HG02970 (cell line): ENCODE measurements at regions not wholly inside any gene's neighbourhood (a gene's known extent, or its start where the extent isn't known, plus 50 kb on each side); places are given as distances from the start of the nearest gene placed in this dataset.

Experiments used
- ATAC-seq: cut with Tn5 transposase; IDR thresholded peaks from one replicate; pipeline ENCODE4 v1.9.1; 2021; ENCODE audit warnings: mild to moderate bottlenecking, moderate library complexity, moderate number of reproducible peaks; ENCODE audit not compliant: unreplicated experiment, low FRiP score

DNA sequence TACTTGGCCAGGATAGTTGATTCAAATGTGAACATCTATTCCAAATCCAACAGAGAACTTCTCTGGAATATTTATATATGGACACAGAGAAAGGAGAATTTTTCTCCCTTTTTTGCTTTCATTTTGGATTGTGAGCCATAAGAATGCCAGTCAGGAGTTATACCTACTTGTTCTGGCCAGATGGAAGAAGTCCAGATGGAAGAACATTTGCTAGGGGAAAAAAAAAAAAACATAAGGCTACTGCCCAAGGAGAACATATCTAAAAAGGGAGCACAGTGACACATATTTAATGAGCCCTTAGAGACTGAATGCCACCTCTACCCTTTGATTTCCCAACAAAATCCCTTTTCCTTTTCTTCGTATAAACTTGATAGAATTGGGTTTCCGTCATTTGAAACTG, 61.7 kb upstream of the PPP2R2B start:
- no peak for ATAC-seq

DNA sequence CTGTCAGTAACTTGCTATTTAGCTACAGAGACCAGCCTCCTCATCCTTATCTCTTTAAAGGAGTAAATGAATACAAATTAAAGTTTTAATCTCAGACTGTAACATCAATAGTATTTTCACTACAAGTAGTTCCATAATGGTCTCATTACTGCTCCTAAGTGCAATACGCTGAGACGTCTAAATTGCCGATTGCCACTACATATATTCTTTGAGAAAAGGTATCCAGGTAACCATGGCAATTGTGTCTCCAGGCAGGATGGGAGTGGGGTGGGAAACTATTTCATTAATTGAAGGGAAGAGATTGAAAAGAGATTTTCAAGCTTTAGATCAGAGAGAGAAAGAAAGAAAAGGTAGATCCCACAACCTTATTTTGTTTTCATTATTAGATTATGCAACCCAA, 65.5 kb upstream of the PPP2R2B start:
- ATAC-seq = no peak

DNA sequence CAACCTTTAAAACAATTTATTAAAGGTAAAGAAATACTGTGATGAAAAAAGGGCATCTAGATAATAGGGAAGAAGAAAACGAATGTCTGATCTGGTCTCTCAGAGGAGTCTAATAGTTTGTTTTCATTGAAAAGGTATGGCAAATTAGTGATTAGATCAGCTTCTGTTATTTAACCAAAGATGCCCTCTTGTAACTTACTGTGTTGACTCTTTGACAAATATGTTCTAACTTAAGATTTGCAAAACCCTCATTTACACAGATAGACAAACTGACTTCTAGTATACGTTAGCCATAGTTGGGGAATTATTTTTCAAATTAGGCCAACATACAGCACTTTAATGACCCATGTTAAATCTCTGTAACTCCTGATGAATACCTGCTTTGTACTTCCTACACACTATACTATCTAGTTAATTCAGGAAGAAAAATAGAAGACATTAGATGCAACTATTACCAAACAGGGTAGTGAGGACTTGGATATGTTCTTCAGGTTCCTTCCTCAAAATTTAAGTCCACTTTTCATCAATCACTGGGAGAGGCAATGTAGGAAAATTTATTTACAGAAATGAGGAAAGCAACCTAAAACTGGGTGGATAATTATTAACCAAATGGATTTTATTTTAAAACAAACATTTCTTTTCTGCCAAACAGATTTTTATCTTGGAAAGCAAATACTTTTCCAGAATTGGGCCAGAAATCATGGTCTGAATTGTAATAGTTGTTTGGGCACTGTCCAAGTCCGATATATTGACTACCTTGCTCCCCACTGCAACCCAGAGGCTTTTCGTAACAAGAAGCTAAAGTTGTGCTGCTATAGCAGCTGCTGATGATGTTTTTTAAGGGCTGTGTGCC, 66.4 kb upstream of the PPP2R2B start:
- no peak for ATAC-seq

DNA sequence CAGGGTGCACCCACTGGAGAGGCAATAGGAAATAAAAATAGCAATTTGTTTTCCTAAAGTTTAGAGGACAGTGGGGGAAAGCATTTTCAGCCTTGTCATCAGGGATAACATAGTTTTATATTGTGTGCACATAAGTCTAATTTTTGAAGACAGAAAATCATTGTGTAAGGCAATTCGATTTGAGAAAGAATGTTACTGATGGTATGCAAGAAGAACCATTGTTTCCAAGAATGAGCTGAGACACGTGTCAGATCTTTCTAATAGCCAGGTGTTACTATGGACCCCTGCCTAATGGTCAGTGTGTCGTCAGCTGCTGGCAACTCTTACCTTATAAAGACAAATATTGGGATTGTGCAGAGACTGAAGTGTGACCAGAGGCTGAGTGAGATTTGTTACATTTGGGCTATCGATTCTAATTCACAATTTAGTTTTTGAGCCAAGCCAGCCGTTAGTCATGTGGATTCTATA, 67.1 kb upstream of the PPP2R2B start:
- ATAC-seq = no peak

DNA sequence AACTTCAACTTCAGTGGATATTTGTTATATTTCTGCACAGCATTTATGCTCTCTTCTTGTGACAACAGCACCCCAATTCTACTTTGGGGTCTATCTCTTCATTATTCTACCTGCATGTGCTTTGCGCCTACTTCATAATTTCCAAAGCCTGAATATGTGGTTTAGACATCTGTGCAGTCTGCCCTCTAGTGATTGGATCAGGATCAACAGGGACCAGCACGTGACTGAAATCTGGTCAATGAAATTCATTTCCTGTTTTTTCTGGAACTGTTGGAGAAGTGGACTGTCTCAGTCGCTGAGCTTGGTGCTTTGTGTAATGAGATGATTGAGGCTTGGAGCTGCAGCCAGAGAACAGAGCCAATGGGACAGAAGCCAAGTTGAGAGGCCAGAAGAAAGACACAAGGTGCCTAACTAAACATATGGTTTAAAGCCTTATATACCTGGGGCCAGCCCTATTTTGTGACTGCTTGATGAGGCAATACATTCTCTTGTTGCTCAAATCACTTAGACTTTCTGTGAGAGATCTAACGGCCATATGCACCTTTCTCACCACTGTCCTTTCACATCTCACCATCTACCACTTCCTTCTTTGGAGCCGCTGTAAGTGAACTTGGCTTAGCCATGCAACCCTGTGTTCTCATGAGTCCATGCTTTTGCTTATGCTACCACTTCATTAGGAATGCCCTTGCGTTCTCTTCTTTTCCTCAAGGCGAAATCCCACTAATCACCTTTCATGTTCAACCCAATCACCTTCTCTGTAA, 68.8 kb upstream of the PPP2R2B start:
- no peak for ATAC-seq

DNA sequence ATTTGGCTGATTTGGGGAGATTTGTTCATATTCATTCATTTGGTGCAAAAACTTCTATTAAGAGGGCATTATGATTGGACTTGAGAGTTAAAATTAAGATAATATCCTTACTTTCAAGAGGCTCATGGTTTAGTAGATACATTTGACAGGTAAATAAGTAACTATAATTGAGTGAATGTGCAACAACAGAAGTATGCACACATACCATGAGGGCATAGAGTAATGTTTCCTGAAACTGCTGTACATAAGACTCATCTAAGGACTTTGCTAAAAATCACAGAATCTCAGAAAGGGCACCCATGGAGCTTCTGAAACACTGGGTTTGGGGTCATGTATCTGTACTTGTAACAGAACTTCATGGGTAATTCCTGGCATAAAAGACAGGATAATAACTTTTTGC, 70.1 kb upstream of the PPP2R2B start:
- no peak for ATAC-seq

DNA sequence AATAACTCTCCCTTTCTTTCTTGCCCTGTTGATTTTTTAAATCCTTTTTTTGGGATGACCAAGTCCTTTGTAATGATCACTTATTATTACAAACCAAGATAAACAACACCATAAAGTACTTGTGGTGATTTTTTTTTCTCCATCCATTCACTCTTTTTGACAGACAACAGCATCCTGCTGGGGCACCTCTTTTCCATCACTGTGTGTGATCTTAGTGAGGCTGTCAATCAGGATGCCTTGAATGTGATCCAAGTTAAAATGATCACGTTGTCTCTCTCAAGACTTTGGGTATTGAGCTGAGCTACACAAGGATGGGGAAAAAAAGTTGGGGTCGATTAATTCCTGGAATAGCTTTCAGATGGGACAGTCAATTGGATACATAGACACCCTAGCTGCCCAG, 73.6 kb upstream of the PPP2R2B start:
- no peak for ATAC-seq

DNA sequence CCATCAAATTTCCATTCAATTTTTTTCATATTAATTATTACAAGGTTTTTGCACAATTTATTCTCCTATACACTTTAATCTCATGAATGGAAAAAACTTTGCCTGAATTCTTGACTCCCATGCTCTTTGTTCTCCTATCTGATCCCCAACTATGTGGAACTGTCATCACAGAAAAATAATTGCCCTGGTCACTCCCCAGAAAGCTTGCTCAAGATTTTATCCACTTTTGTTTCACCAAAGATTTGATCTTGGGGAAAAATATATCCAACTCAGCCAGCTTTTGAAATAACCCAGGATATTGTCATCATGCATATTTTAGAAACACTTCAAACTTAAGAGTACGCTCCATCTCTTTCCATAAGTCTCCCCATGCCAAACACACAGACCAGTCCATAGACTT, 77.7 kb upstream of the PPP2R2B start:
- ATAC-seq = no peak

DNA sequence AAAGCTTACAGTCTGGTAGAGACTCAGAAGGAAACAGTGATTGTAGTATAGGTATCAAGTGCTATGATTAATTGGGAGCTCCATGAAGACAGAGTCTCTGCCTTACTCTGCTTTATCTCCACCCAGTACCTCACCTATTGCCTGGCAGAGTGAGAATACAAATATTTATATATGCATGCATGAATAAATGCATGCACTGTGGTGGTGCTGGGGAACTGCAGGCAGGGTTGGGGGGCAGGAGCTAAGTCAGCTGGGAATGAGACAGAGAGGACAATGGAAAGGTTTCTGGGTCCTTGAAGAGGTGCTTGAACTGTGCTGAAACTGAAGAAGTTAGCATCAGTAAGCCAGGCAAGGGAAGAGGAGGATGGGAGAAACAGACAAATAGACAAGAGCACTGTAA, 80.8 kb upstream of the PPP2R2B start:
- ATAC-seq = no peak

DNA sequence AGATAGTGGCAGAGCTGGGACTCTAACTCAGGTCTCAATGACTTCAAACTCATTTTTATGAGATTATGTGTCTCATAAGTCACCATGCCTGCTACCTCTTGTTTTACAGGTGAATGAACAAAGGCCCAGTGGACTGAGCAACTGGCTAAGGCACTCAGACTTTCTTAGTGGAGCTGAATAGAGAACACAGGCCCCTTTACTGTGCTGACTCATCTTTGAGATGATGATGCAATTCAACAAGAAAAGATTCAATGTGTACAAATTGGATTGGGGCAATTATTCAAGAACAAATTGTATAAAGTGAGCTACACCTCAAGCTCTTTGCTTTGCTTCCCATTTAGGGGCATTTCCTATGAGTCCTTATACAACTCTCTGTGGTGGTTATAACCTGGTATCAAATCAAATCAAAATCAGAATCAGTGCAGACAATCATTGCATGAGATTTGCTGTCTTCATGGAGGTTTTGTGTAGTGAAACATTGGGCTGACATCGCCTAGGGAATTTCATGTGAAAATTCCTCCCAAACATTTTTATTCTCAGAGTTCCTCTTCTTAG, 84.3 kb upstream of the PPP2R2B start:
- no peak for ATAC-seq

DNA sequence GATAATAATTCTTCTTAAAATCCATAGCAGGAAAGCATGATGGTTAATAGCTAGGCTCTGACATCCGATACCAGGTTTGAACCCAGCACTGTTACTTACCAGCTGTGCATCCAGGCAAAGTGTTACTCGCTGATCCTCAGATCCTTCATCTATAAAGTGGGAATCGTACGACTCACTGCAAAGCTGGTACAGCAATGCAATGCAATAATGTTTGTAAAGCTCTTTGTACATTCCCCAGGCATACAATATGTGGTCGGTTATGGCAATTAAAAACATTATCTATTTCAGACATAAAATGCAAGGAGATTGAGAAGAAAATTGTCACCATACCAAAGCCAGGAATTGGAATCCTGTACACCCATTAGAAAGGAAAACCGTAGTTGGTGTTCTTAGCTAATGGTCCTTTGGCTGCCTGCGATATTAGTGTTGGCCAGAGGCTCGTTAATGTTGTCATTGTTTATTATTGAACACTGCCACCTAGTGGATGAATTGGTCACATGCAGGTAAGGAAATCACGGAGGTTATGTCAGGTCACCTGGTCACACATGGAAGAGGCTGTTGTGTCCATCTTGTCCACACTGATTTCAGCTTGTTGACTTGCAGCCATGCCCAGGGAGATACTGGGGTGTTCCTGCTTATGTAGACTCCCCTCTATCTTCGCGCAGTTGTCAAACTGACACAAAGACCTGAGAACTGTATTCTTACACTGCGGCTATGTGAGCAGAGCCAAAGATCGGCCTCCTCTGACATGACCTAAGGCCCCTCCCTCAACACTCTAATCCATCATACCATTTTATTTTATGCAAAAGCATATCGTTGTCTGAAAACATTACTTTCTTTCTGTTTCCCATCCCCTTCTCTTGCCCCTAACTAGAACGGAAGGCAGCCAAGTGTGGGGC, 87.5 kb upstream of the PPP2R2B start:
- ATAC-seq = peak; percentile 96

DNA sequence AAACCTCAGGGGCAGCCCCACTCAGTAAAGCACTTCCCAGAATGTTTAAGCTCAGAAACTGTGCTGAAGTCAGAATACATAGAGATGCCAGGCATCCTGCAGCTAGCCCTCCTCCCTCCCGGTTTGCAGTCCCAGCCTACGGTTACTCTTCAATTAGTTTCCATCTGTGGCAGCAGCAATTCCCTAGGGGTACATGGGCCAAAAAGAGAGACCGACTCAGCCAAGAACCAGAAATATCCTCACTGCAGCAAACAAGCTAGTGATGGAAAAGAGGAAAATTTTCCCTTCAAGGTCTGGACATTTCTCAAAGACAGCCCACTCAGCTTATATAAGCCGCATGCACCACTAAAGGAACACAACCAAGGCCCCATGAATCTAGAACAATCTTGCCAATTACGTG, 89.1 kb upstream of the PPP2R2B start:
- ATAC-seq = no peak

DNA sequence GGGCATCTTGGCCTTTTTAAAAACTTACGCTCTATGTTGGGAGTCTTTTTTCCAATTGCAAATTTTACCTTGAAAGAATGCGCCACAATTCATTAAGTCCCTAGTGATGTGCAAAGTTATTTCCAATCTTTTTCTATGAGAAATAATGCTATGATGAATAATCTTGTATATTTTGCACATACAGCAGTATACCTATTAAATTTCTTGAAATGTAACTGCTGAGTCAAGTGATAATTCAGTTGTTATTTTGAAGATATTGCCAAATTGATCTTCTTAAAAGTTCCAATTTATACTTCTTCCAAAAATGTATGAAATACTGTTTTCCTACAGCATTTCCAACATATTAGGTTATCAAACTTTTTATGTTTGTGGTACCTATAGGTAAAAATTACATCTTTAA, 92.8 kb upstream of the PPP2R2B start:
- no peak for ATAC-seq

DNA sequence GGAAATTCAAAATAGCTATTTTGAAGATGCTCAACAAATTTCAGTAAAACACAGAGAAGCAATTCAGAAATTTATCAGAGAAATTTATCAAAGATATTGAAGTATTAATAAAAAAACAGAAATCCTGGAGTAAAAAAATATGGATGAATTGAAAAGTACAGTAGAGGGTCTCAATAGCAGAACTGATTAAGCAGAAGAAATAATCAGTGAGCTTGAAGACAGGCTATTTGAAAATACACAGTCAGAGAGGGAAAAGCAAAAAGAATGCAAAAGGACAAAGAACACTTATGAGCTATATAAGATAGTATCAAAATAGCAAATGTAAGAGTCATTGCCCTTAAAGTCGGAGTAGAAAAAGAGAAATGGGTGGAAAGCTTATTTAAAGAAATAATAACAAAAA, 107.9 kb upstream of the PPP2R2B start:
- no peak for ATAC-seq

DNA sequence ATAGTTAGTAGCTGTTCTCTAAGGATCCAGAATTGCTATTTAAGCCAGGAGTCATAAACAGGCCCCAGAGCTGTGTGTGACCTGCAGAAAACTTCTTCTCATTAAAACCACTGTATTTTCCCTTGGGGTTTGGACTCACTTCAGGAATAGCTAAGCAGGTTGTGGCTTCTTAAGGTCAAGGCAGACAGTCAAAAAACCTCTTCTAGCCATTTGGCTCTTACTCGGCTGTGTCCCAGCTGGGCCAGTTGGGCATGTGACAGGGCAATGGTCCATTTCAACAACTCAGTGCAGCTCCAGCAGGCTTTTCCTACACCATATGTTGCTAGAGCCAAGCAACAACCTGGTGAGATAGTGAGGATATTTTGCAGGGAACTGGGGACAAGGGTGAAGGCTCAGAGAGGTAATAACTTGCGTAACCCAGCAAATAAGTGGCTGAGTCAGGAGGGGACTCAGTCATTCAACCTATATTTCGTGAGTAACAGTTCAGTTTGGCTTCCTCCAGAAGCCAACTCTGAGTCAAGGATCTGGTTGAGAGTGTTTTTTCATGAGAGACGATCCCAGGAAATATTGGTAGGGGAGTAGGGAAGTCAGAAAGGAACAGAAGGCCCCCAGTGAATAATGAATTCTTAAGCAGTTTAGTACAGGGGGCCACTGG, 115.4 kb upstream of the PPP2R2B start:
- ATAC-seq = no peak

DNA sequence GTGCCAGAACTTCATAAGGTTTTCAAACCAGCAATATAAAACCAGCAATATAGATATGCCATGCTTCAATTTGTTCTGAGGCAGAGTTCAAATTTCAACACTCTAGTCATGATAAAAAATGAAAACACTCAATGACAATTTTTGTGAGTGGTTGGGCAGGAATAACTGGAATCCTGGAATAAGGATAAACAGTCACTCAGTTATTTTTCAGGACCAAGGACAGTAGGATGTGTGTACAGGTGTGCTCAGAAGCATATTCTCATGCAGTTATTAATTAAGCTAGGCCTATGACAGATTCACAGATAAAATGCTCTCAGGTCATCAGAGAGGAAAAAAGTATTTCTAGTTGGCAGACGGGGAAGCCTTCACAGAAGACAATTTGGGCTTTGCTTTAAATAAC, 117.3 kb upstream of the PPP2R2B start:
- no peak for ATAC-seq

DNA sequence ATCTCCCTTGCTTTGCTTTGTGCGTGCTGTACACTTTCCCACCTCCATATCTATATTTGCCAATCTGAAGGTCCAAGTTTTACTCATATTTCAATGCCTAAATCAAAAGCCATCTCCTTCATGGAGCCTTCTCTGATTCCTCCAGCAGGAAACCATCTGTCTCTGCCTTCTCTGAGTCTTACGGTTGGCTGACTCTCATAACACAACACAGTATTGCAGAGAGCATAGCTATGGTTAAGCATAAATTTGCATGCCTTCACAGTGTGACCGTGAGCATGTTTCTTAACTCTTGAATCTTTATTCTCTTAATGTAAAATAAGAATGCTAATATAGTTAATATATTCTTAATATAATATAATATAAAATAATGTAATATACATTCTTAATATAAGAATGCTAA, 136.8 kb upstream of the PPP2R2B start:
- ATAC-seq = no peak

DNA sequence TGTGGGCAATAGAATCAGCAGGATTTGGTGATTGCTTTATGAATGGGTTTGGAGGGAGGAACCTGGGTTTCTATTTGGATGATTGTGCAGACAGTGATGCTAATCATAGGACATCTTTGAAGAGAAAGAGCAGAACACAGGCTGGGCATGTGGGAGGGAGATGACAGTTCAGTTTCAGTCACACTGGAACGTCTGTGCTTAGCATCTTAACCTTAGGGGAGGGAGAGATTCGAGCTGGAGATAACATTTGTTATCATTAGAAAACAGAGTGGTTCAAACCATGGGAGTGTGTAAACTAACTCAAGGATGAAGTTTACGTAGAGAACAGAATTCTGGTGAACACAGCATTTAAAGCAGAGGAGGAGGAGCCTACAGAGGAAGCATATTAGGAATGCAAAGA, 138.6 kb upstream of the PPP2R2B start:
- ATAC-seq = no peak

DNA sequence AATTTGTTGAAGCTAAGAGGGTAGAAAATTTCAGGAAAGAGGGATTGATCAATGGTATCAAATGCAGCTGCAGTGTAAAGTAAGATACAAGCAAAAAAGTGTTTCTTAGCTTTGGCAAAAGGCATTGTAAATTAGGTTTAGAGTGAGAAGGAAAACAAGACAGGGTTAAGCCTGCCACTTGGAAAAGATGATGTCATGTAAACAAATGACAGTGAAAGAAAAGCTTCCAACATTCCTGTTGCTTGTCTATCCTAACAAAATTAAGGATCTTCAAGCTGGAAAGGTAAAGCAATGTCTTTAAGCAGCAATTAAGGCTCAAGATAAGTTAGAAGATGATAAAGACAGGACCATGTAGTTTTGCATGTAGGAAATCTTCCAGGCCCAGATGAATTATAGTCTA, 139.1 kb upstream of the PPP2R2B start:
- no peak for ATAC-seq

DNA sequence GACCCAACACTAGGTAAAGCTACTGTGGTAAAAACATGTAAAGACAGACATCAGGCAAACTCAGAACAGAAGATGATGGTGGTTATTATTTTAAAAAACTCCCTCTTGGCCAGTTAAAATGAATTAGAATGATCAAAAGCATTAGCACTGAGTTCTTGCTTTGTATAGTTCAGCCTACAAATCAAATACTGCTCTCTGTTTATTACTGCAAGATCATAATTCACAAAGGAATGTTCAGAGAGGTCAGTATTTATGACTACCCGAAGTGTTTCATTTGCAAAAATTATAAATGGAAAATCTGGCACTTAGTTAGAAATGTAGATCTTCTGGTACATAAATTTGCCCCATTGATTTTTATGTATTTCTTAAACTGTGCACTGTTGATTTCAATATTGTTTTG, 140.3 kb upstream of the PPP2R2B start:
- ATAC-seq = no peak
